NCI-H2171 treated with DMSO at 0.1 percent for 48 hours (cell line): ENCODE measurements at regions not wholly inside any gene's neighbourhood (a gene's known extent, or its start where the extent isn't known, plus 50 kb on each side); places are given as distances from the start of the nearest gene placed in this dataset.
"Not testable (repeated sequence)": the region's sequence is repeated elsewhere in the genome, so short reads cannot be mapped to it uniquely, and the experiment has no call there.

Experiments used
- DNase-seq: peaks from one replicate; lab custom pipeline; 2025; lab: John Stamatoyannopoulos, UW

DNA sequence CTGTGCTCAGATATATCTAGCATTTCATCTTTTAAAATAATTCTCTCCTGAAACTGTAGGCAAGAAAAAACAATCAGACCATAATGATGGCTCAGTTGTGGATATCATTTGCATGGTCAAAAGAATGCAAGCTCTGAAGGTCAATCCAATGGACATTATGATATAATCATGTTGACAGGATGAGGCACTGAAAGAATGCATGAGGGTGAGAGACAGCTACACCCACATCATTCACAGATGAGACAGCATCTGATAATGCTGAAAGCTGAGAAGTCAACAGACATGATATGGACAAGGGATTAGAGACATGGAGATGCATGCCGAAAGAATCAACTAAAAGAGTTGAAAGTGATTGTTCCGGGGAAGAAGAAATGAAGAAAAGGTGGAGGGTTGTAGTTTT, 346.4 kb upstream of the CDH5 start:
- no peak for DNase-seq

DNA sequence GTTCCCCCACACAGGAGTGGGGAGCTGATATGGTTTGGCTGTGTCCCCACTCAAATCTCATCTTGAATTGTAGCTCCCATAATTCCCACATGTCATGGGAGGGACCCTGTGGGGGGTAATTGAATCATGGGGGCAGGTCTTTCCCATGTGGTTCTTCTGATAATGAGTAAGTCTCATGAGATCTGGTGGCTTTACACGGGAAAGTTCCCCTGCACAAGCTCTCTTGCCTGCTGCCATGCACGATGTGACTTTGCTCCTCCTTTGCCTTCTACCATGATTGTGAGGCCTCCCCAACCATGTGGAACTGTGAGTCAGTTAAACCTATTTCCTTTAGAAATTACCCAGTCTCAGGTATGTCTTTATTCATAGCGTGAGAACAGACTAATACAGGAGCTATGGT, 347.0 kb upstream of the CDH5 start:
- DNase-seq, result not testable (repeated sequence)

DNA sequence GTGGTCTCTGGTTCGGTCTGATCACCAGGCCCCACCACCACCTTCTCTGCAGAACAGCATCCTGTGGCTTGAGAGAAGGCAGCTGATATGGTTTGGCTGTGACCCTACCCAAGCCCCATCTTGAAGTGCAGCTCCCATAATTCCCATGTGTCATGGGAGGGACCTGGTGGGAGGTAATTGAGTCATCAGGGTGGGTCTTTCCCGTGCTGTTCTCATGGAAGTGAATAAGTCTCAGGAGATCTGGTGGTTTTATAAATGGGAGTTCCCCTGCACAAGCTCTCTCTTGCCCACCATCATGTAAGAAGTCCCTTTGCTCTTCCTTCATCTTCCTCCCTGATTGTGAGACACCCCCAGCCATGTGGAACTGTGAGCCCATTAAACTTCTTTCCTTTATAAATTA, 352.3 kb upstream of the CDH5 start:
- DNase-seq, result no peak

DNA sequence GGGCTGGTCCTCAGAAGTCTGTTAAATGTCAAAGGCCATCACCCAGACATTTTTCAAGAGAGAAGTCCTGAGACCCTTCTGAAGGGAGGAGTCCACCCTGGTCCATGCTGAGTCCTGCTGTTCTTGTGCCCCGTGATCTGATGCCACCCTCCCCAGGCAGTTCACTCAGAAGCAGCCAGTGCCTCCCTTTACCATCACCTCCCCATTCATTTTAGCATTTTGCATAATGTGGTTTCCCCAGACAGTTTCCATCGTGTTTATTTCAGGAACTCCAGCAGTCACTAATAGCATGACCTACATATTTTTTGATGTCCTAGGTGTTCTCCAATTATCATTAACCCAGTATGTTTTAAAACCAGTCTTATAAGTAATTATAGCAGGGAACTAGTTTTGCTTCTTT, 353.0 kb upstream of the CDH5 start:
- DNase-seq, result no peak

DNA sequence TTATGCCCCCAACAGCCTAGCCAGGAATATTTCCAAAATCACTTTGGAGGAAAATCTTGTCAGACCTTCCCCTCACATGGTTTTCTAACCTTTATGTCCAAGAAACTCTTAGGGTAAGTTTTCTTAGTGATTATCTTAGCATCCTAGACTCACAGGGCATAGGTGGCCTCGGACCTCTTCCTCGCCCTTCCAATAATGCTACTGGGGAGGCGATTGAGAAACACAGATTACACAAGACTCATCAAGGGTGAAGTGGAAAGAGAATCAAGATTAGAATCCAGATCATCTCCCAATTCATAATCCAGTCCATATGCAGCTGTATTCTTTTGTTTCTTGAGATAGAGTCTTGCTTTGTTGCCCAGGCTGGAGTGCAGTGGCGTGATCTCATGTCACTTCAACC, 358.4 kb upstream of the CDH5 start:
- DNase-seq, result no peak

DNA sequence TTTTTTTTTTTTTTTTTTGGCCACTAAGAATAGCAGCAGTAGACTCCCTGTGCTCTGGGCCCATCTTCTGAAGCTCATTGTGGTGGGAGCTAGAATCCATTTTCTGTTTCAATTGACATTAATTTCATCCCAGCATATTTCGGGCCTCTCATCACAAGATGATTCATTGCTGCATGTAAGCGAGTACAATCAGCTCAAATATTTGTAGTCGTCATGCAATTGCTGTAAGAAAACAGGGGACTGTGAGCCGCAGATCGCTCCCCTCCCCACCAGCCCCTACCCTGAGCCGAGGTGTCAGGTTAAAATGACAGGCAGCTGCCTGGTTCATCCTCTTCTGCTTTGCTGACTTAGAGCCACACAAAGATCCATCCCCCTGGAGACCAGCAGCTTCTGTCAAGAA, 358.8 kb upstream of the CDH5 start:
- no peak for DNase-seq

DNA sequence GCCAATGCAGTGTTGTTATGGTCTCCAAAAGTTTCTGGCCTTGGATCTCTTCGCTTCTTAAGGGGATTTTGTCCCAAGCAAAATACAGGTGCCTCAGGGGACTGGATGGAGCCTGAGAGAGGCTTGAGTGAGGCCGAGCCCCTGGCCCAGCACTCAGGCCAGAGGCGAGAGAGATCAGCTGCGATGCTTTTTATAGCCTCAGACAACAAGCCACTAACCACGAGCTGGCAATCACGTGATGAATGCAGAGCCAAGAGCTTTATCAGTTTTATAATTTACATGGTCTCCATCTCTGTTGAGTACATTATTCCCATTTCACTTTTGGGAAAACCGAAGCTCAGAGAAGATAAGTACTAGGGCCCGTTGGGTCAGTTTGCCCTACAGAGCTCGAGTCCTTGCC, 360.0 kb upstream of the CDH5 start:
- DNase-seq, result no peak

DNA sequence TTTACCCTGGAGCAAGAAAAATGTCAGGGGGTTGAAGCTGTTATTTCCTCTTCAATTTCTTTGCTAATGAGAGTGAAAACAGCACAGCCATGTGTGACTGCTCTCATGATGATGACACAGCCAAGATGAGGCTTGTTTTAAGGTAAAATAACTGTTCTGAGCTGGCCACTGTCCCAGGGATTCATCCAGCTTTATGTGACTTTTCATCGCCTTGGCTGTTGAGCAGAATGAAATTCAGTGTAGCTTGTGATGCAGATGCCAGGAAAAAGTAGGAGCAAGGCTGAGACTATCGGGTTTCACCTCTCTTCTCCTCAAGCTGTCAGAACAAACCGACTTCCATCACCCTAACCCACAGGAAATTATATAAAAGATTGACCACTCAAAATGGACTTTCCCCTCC, 361.8 kb upstream of the CDH5 start:
- DNase-seq, result no peak

DNA sequence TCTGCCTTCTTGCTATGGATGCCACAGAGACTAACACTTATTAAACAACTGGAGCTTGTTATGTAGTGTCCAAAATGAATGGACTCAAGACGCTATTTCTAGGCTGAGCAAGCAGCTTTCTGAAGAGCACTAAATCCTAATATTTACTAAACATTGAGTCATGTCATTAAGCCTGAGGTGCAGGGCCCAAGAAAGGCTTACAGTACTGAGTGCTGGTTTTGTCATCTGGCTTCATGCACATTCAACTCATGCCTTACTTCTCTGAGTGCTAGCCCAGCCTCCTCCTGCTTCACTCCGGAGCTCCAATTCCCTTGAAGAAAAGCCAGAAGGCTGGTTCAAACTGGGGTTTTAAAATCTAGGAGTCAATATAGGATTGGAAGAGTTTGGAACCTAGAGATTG, 363.3 kb upstream of the CDH5 start:
- DNase-seq, result no peak

DNA sequence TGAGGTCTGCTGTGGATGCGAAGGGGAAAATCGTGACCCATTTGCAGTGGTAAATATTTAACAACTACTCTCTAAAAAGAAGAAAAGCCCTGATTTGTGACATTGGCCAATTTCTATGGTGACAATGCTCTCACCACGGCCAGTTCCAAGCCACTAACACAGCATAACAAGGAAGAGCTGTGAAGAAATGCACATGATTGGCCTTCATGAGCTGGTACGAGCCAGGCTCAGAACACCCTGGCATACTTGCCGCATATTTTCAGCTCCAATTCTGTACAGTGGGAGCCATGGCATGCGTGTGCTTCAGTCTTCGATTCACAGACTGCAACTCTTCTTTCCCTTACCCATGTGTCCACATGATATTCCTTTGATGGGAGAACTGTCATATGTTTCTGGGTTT, 363.9 kb upstream of the CDH5 start:
- no peak for DNase-seq

DNA sequence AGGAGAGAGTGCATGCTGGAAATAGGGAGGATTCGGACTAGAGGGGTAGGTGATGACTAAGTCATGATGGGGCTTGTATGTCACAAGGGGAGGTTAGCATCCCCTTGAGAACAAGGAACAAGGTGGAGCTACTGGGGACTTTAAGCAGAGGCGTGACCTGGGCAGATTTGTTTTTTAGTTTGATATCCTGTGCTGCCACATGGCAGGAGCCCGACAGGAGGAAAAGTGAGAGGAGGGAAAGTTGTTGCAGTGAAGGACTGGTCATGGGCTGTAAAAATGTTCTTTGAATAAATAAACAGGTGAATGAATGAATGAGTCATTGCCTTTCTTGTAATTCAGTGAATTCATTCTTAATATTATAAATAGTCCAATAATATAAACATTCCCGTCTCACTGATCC, 365.1 kb upstream of the CDH5 start:
- DNase-seq, result no peak

DNA sequence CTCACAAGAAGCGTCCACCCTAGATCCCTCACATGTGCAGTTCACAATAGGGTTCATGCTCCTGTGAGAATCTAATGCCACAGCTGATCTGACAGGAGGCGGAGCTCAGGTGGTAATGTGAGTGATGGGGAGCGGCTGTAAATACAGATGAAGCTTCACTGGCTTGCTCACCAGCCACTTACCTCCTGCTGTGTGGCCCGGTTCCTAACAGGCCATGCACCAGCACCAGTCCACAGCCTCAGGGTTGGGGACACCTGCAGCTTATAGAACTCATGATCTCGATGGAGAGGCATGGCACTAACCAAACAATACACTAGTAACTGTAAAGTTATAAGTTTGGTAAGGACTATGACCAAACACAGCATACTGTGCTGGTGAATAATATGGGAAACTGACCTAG, 368.0 kb upstream of the CDH5 start:
- no peak for DNase-seq

DNA sequence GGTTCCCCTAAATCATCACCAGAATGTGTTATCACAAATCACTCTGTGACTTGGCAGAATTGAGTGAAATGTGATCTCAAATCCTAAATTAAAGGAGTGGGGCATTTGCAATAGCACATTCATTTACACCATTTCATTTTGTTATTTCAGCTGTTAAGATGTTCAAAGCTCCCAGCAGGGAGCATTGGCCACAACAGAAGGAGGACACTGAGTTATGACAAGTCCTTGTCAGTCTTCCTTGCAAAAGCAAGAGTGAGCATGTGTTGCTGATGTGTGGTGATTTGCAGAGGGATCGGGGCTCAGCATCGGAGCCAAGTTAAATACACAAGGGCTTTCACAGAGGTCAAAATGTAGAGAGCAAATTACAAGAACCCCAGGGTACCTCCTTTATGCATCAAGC, 372.2 kb upstream of the CDH5 start:
- no peak for DNase-seq

DNA sequence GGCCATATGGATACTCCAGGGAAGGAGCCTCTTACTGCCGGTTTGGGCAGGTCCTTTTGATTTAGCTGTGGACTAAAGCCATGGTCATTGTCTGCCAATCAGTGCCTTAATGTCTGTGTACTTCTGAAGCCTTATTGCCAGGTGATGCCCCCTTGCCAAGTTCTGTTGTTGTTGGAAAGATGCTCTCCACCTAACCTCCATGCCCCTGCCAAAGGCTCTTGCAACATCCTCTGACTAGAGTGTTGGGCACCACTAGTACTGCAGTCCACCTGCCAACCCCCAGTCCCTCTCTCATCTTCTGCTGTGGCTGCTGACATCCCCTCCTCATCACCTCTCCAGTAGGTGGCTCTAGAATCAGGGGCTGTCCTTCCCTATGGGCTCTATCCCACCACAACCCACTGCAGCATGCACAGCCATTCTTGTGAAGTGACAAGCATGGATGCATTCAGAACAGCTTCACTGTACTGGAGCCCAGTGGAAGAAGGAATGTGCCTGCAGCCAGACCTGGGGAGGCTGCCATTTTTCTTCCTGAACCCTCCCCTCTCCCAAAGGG, 375.3 kb upstream of the CDH5 start:
- DNase-seq, result no peak

DNA sequence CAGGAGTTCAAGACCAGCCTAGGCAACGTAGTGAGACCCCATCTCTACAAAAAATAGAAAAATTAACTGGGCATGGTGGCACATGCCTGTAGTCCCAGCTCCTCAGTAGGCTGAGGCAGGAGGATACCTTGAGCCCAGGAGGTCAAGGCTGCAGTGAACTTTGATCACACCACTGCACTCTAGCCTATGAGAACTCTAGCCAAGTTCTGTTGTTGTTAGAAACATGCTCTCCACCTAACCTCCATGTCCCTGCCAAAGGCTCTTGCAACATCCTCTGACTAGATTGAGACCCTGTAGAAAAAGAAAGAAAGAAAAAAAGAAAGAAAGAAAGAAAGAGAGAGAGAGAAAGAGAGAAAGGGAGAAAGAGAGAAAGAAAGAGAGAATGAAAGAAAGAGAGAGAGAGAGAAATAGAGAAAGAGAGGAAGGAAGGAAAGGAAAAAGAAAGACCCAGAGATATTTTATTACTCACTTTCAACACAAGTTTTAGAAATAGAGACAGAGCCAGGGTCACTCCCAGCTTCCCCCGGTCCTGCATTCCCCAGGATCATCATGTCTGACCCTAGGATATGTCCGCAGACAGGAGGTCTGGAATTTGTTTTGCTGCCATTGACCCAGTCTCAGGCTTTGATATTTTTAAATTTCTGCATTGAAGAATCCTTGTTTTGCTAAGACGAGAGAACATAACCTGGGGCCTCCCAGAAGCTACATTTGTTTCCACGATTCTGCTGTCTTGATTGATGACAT, 376.5 kb upstream of the CDH5 start:
- no peak for DNase-seq

DNA sequence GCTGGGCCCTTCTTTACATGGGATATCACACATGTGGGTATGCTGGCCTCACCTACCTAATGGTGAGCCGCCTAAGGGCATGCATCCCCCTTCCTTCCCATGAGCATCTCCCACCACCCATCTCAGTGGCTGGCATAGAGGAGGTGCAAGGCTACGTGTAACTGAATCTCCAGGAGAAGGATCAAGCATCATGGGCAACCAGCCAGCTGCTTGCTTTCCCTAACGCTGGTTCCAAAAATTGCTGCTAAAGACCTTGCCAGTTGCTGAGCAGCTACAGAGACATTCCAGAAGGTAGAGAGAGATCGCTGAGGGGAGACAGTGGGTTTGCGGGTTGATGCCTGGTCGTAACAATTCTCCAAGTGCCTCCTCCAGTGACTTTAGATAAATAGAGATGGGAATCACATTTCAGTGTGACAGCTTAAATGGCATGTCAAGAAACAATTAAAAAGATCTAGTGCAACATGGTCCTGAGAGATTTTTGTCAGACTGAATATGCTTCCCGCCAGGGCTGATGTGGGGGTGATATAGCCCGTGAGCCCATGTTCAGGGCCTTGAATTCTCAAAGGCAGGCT, 378.4 kb upstream of the CDH5 start:
- DNase-seq, result no peak

DNA sequence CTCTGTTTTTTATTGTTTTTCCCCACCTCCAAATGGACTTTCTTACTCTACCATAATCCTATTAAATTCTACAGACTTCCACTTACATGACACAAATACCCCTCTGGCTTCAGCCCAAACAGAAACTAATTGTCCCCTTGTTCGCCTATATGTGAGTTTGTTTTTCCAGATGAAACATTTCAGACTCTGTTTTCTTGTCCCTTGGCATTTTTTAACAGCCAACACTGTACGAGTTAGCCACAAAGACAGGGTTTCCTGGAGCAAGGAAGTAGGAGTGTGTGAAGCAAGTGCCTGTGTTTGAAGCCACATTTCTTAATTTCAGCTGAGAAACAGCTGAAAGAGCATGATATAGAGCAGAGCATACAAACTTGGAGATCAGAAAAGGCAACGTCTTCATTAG, 382.2 kb upstream of the CDH5 start:
- no peak for DNase-seq

DNA sequence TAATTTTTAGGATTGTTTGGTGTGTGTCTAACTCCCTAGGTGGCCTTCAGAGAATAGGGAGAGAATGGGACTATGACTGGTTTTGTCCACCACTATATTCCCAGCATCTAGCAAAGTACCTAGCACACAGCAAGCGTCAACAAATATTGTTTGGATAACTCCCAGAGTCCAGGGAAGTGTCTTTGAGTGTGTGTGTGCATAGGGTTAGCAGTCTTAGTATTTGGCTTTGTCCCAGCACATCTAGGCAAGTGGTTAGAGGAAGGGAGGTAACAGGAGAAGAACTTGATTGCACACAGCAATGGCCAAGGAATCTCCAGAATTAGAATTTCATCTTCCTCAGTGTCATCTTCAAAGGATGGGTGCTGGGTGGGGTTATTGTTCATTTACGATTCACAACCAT, 385.4 kb upstream of the CDH5 start:
- DNase-seq, result no peak

DNA sequence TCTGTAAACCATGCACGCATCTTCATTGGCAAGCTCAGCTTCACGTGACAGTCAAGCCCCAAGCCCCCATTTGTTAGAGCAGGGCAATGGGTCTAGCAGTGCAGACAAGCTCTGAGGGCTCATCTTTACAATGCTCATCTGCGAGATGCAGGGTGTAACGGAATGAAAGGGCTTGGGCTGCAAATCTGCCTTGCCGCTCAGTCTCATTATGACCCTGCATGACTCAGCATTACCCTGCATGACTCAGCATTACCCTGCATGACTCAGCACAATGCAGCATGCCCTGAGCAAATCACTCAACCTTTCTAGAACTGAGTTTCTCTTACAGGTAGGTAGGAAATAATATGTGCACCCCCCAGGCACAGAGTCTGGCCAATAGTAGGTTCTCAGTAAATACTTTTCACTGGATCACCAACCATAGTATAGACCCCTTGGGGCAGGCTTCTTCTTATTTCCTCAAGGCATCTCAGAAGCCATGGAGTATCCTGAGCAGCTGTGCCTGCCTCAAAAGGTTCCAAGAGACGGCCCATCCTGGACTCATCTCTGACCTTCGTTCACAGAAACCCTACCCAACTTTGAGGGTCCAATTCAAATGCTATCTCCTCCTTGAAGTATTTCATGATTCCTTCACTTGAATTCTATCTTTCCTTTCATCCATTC, 391.3 kb upstream of the CDH5 start:
- DNase-seq, result no peak

DNA sequence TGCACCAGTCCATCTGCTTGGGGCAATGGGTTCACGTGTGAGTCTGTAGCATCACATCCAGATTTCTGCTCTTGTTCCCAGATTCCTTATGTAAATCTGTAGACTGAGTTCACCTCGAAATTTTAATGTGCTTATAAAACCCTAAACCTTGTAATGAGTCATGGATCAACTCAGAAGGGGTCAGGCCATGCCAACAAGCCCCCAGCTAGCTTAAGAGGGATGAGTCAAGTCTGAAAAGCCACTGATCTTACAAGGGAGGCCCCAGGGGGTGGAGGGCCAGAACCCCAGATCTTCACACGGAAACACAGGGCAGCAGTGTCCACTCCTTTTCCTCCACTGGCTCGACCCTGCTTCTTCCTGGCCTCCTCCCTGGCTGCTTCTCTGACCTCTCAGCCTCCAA, 399.1 kb upstream of the CDH5 start:
- DNase-seq, result no peak

DNA sequence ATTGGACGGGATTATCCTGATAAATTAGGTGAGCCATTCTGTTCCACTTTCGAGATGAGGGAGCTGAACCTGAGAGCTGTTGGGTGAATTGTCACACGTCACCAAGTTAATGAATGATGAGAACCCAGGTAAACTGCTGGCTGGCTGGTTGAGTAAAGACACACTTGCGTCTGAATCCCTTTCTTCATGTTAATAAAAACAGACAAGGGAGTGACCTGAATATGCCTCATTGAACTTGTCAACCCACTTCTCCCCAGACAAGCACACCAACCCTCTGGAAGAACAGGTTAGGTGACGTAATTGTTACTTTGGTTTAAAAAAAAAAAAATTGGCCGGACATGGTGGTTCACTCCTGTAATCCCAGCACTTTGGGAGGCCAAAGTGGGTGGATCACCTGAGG, 400.9 kb upstream of the CDH5 start:
- DNase-seq, result no peak

DNA sequence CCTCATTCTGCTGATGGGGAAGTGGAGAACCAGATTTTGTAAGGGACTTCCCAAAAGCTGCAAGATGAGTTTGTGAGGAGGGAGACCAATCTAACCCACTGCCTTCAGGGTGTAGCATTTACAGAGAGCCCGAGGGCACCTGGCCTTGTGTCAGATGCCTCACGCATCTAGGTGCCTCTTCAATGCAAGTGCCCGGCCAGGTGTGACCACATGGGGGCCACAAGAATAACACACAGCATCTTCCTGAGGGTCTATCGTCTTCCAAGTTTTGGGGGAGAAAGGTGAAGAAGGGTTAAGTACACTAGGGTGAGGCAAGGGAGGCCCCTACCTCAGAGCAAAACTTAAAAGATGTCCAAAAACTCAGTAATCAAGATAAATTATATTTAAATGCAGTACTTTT, 401.7 kb upstream of the CDH5 start:
- DNase-seq, result no peak

DNA sequence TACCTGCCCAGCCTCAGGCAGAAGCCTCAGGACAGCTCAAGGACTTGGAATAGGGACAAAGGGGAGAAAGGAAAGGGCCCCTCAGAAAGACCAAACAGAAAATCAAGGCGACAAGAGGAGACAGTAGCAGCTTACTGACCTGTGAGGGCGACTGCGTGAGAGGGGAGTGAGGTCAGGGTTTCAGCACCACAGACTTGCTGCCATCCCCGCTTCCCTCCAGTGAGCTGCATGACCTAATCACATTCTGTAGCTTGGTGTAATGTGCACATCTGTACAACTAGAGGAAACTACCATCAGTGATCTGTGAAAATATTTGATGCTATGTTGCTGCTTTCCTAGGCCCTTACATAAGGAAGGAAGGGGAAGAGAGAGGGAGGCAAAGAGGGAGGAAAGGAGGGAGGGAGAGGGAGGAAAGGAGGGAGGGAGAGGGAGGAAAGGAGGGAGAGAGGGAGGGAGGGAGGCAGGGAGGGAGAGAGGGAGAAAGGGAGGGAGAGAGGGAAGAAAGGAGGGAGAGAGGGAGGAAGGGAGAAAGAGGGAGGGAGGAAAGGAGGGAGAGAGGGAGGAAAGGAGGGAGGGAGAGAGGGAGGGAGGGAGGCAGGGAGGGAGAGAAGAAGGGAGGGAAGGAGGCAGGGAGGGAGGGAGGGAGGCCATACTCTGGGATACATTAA, 404.9 kb upstream of the CDH5 start:
- no peak for DNase-seq
